Heart right ventricle (tissue), 16 donors: ENCODE measurements at regions not wholly inside any gene's neighbourhood (a gene's known extent, or its start where the extent isn't known, plus 50 kb on each side); places are given as distances from the start of the nearest gene placed in this dataset.
"Not testable (repeated sequence)": the region's sequence is repeated elsewhere in the genome, so short reads cannot be mapped to it uniquely, and the experiment has no call there.

Source experiments
- ATAC-seq, 8 donors: fragments of 200-7000 bp; cut with Tn5 transposase; one replicate each; pipeline ENCODE4 v1.9.1; 2020; ENCODE audit warnings: mild to moderate bottlenecking in 8 of 8, moderate library complexity in 8 of 8, moderate number of reproducible peaks in 1 of 8
- DNase-seq, 2 donors: peaks; one replicate each; pipeline ENCODE4 v3.0.0-alpha.2; 2020
- H3K27ac ChIP-seq, 10 donors: fragments of 200-600 bp; sonication (generic) in 2 of 10; one replicate each; pipeline versions ENCODE4 v1.5.0 to v1.8.0; 2020 to 2022; ENCODE audit warnings: mild to moderate bottlenecking in 3 of 10
- H3K27me3 ChIP-seq, 7 donors: fragments of 200-600 bp; one replicate each; pipeline ENCODE4 v1.8.0; 2021 to 2022; ENCODE audit warnings: mild to moderate bottlenecking in 2 of 7
- H3K36me3 ChIP-seq, 9 donors: fragments of 200-600 bp; sonication (generic) in 1 of 9; one replicate each; pipeline versions ENCODE4 v1.5.0 to v1.8.0; 2020 to 2022; ENCODE audit warnings: mild to moderate bottlenecking in 2 of 9
- H3K4me1 ChIP-seq, 9 donors: fragments of 200-600 bp; sonication (generic) in 1 of 9; one replicate each; pipeline versions ENCODE4 v1.5.0 to v1.8.0; 2020 to 2022; ENCODE audit warnings: mild to moderate bottlenecking in 4 of 9
- H3K4me3 ChIP-seq, 10 donors: fragments of 200-600 bp; sonication (generic) in 2 of 10; one replicate each; pipeline versions ENCODE4 v1.5.0 to v1.8.0; 2020 to 2022; ENCODE audit warnings: mild to moderate bottlenecking in 7 of 10, moderate library complexity in 2 of 10
- H3K9me3 ChIP-seq, 11 donors: fragments of 200-600 bp in 10 of 11; sonication (generic) in 2 of 11; one replicate each; pipeline versions ENCODE4 v1.5.0 to v1.8.0; 2013 to 2022; ENCODE audit warnings: mild to moderate bottlenecking in 2 of 11, control low read depth in 1 of 11, moderate library complexity in 1 of 11
- WGBS, 2 donors: extraction: QIAGEN DNeasy Blood & Tissue Kit; methylation state at CpG; one replicate each; pipeline ENCODE4 v1.1.7; 2013; ENCODE audit warnings: inconsistent platforms in 1 of 2; 5-methylcytosine and 5-hydroxymethylcytosine counted together
- intact Hi-C, 10 donors: fragments of 100-400 bp; cut with DNase I; formaldehyde crosslinking; loops; one replicate each; pipeline versions ENCODE4 v1.11.1 to v1.14.2; 2022
- TF ChIP-seq, protein P1 (sequence below), 9 donors: fragments of 200-600 bp; sonication (generic) in 2 of 9; IDR thresholded peaks; one replicate each; pipeline versions ENCODE4 v1.5.0 to v1.8.0; 2021 to 2022; ENCODE audit warnings: antibody characterized with exemption in 9 of 9, mild to moderate bottlenecking in 5 of 9, moderate library complexity in 1 of 9
- donor health status: Arrhythmogenic right ventricular cardiomyopathy.
- donor health status: ischemic (EF 13 %, LVEDD 7.1; RV severe dilation, severe dysfunction).
- donor health status: healthy with polysubstance abuse.
- donor health status: DM: no; HTN: yes; CAD: no.
- donor health status: DM: no; HTN: no; CAD: no.
- donor health status: ischemic (EF 25% LVEDD 6.9; RV normal size, moderate dysfunction).
- donor health status: ischemic (EF 25% LVEDD 5.7; RV mildly dilated, moderate dysfunction).
- donor health status: healthy.
- donor health status: DM: yes; HTN: yes; CAD: no.
- donor health status: Ischemic cardiomyopathy.
- donor health status: ischemic (EF 35%, LVEDD 5.7; RV mildly dilated, moderate dysfunction).
- donor health status: nonischemic (EF 11% LVEDD 7.7; RV severe dilation, severe dysfunction).
- donor health status: DM: yes; HTN: yes; CAD: no.
- donor health status: PGD.
- donor health status: ischemic (EF 29% LVEDD 5.4; RV normal size, mild dysfunction).
- donor health status: nonischemic (EF 23%, LVEDD 6.1; RV moderate dilation, normal function).

- H3K4me1 ChIP-seq, result peaks cover 0 to 41% (median 17%) of the 10 kb centered on the region in 9 donors
- intact Hi-C loops, result loop anchor here in 2 of 10 donors (5.0 to 10.0 kb wide), 3 partner anchors 42 to 149 kb away; a partner anchor contains a TSS
- H3K27ac ChIP-seq, result peak overlapping the region in 9 of 10 donors; percentile 51 to 90 (median 69)
- 5 to 7% methylated on average over 21 of the region's 21 CpGs for WGBS, 2 donors
- peaks cover 10 to 67% (median 57%) of the 10 kb centered on the region in 7 donors for H3K27me3 ChIP-seq
- peak in 3 of 8 donors; percentile 4 to 25 (median 12) for ATAC-seq
- no peaks in the 10 kb centered on the region for H3K9me3 ChIP-seq
- H3K36me3 ChIP-seq, result no peaks in the 10 kb centered on the region
- TF ChIP-seq, protein P1, sequence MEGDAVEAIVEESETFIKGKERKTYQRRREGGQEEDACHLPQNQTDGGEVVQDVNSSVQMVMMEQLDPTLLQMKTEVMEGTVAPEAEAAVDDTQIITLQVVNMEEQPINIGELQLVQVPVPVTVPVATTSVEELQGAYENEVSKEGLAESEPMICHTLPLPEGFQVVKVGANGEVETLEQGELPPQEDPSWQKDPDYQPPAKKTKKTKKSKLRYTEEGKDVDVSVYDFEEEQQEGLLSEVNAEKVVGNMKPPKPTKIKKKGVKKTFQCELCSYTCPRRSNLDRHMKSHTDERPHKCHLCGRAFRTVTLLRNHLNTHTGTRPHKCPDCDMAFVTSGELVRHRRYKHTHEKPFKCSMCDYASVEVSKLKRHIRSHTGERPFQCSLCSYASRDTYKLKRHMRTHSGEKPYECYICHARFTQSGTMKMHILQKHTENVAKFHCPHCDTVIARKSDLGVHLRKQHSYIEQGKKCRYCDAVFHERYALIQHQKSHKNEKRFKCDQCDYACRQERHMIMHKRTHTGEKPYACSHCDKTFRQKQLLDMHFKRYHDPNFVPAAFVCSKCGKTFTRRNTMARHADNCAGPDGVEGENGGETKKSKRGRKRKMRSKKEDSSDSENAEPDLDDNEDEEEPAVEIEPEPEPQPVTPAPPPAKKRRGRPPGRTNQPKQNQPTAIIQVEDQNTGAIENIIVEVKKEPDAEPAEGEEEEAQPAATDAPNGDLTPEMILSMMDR (IDR thresholded peaks at IDR 0.05), result no peak
- no peak for DNase-seq
- peak overlapping the region; percentile 20 to 64 (median 50) for H3K4me3 ChIP-seq
Measured at GRCh38 chr6:26273673-26274588, 91.1 kb upstream of the BTN3A2 start.

DNA sequence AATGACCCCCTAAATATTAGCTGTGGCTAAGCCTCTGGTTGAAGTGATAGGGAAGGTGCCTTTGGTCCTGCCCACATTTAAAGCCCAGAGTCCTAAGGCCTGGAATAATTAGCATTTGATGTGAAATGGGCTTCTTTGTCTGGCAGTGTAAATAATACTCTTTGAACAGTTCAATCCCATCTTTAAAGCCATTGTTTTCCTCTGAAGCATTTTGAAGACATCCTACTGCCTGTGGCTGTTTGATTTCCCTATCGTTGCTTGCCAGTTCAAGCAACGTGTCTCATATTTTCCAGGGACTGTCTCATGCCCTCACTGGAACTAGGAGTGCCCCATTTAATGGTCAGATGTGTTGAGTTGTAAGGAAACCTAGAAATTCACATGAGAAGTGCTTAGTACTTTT, 89.3 kb upstream of the BTN3A2 start:
- WGBS, 2 donors, result 73 to 81% methylated on average over 2 of the region's 2 CpGs
- H3K36me3 ChIP-seq, result peaks cover 0 to 4% (median 0%) of the 10 kb centered on the region in 9 donors
- TF ChIP-seq, protein P1 (IDR thresholded peaks at IDR 0.05), result no peak
- peaks cover 0 to 32% (median 17%) of the 10 kb centered on the region in 9 donors for H3K4me1 ChIP-seq
- intact Hi-C loops, result loop anchor here in 1 of 10 donors (10.0 kb wide), 1 partner anchor 151 kb away; a partner anchor contains a TSS
- H3K9me3 ChIP-seq, result no peaks in the 10 kb centered on the region
- ATAC-seq (no peak), DNase-seq (no peak)
- H3K4me3 ChIP-seq, result no peak overlapping the region
- H3K27me3 ChIP-seq, result peaks cover 10 to 49% (median 40%) of the 10 kb centered on the region in 7 donors
- H3K27ac ChIP-seq, result no peak overlapping the region

- 88% methylated on average over 6 of the region's 6 CpGs for WGBS, 2 donors
- Histone ChIP-seq H3K9me3 (no peaks in the 10 kb centered on the region), H3K4me1 (peaks cover 0 to 19% (median 5%) of the 10 kb centered on the region in 9 donors), H3K4me3 (no peak overlapping the region), H3K27ac (no peak overlapping the region), H3K36me3 (peaks cover 0 to 10% (median 0%) of the 10 kb centered on the region in 9 donors), H3K27me3 (peaks cover 4 to 37% (median 27%) of the 10 kb centered on the region in 7 donors)
- no peak for ATAC-seq
- DNase-seq, result no peak
- intact Hi-C loops, result loop anchor here in 1 of 10 donors (10.0 kb wide), 1 partner anchor 152 kb away; a partner anchor contains a TSS
- TF ChIP-seq, protein P1 (IDR thresholded peaks at IDR 0.05), result no peak
Measured at GRCh38 chr6:26276841-26277648, 88.0 kb upstream of the BTN3A2 start.

DNA sequence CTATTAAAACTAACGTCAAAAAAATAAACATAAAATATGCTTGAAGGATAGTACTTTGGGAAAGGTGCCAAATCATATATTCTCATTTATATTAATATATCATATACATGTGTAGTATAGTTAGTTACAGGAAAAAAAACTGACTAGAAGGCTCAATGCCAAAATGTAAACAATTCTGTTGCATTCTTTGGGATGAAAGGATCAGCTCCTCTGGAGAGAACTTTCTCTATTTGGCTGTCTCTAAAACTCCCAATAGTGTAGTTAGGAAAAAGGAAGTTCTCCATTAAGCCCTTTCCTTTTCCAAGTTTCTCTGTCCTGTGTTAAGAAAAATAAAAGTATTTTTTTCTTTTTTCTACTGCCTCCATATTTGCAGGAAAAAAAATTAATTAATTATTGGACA, 86.5 kb upstream of the BTN3A2 start:
- H3K27me3 ChIP-seq, result peaks cover 0 to 23% (median 14%) of the 10 kb centered on the region in 7 donors
- TF ChIP-seq, protein P1 (IDR thresholded peaks at IDR 0.05), result no peak
- H3K9me3 ChIP-seq, result no peaks in the 10 kb centered on the region
- peaks cover 0 to 22% (median 8%) of the 10 kb centered on the region in 9 donors for H3K4me1 ChIP-seq
- no peak for ATAC-seq
- H3K4me3 ChIP-seq, result no peak overlapping the region
- H3K36me3 ChIP-seq, result peaks cover 0 to 10% (median 0%) of the 10 kb centered on the region in 9 donors
- no peak for DNase-seq
- no peak overlapping the region for H3K27ac ChIP-seq
- intact Hi-C loops, result loop anchor here in 1 of 10 donors (10.0 kb wide), 1 partner anchor 154 kb away; a partner anchor contains a TSS
- WGBS, 2 donors, result 52 to 68% methylated on average over 1 of the region's 1 CpG

- 95 to 97% methylated on average over 5 of the region's 5 CpGs for WGBS, 2 donors
- H3K4me3 ChIP-seq, H3K27ac ChIP-seq, ATAC-seq, H3K9me3 ChIP-seq, DNase-seq: not testable (repeated sequence)
- H3K27me3 ChIP-seq, result peaks cover 0 to 15% (median 8%) of the 10 kb centered on the region in 7 donors
- intact Hi-C loops, result loop anchor here in 1 of 10 donors (10.0 kb wide), 1 partner anchor 155 kb away; a partner anchor contains a TSS
- H3K36me3 ChIP-seq, result peaks cover 0 to 10% (median 0%) of the 10 kb centered on the region in 9 donors
- H3K4me1 ChIP-seq, result peaks cover 0 to 24% (median 14%) of the 10 kb centered on the region in 9 donors
Measured at GRCh38 chr6:26279371-26279770, 85.6 kb upstream of the BTN3A2 start.
